Left kidney (tissue), 1 donor: ENCODE measurements at regions not wholly inside any gene's neighbourhood (a gene's known extent, or its start where the extent isn't known, plus 50 kb on each side); places are given as distances from the start of the nearest gene placed in this dataset.
A peak's percentile ranks its signal among the peaks of the same experiment; 100 is the strongest.

ENCODE experiments used
- DNase-seq: peaks from one replicate; pipeline ENCODE4 v3.0.0-alpha.2; 2013

GRCh38 chr11:115718945-115719344, 214.7 kb upstream of the CADM1 start:
- no peak for DNase-seq

GRCh38 chr11:115718106-115718505, 213.9 kb upstream of the CADM1 start:
- DNase-seq: no peak

- peak; percentile 56 for DNase-seq
Observed at GRCh38 chr11:115716601-115717529, 212.7 kb upstream of the CADM1 start.

- no peak for DNase-seq
Observed at GRCh38 chr11:115716080-115716479, 211.9 kb upstream of the CADM1 start.

GRCh38 chr11:115715251-115715770, 211.1 kb upstream of the CADM1 start:
- DNase-seq: no peak

GRCh38 chr11:115712296-115712695, 208.1 kb upstream of the CADM1 start:
- DNase-seq: no peak

GRCh38 chr11:115710980-115711379, 206.8 kb upstream of the CADM1 start:
- no peak for DNase-seq

GRCh38 chr11:115710426-115710825, 206.2 kb upstream of the CADM1 start:
- no peak for DNase-seq

- no peak for DNase-seq
Observed at GRCh38 chr11:115709297-115709696, 205.1 kb upstream of the CADM1 start.

- DNase-seq: no peak
Observed at GRCh38 chr11:115707180-115707905, 203.1 kb upstream of the CADM1 start.

GRCh38 chr11:115706626-115707135, 202.5 kb upstream of the CADM1 start:
- no peak for DNase-seq

GRCh38 chr11:115705200-115705599, 201.0 kb upstream of the CADM1 start:
- no peak for DNase-seq

- DNase-seq: no peak
Observed at GRCh38 chr11:115700981-115701875, 197.0 kb upstream of the CADM1 start.

GRCh38 chr11:115700496-115700895, 196.3 kb upstream of the CADM1 start:
- DNase-seq: no peak

- no peak for DNase-seq
Observed at GRCh38 chr11:115699733-115700132, 195.5 kb upstream of the CADM1 start.

- no peak for DNase-seq
Observed at GRCh38 chr11:115699326-115699725, 195.1 kb upstream of the CADM1 start.

- DNase-seq: no peak
Observed at GRCh38 chr11:115698243-115698642, 194.0 kb upstream of the CADM1 start.

GRCh38 chr11:115696563-115696962, 192.3 kb upstream of the CADM1 start:
- no peak for DNase-seq

GRCh38 chr11:115695677-115696364, 191.6 kb upstream of the CADM1 start:
- DNase-seq: no peak

GRCh38 chr11:115693002-115693401, 188.8 kb upstream of the CADM1 start:
- DNase-seq: no peak

- no peak for DNase-seq
Observed at GRCh38 chr11:115691030-115691429, 186.8 kb upstream of the CADM1 start.
